Tibial artery (tissue), 4 donors: ENCODE measurements at regions not wholly inside any gene's neighbourhood (a gene's known extent, or its start where the extent isn't known, plus 50 kb on each side); places are given as distances from the start of the nearest gene placed in this dataset.

Experiments used
- DNase-seq, 2 donors: peaks; one replicate each; pipeline ENCODE4 v3.0.0-alpha.2; 2019
- H3K27ac ChIP-seq, 2 donors: fragments of 200-600 bp; sonication (generic) in 1 of 2; 1 replicate in 1 of 2; 2 replicates in 1 of 2; pipeline ENCODE4 v1.5.1; 2018 to 2019; ENCODE audit warnings: mild to moderate bottlenecking in 1 of 2
- H3K27me3 ChIP-seq, 2 donors: fragments of 200-600 bp; sonication (generic) in 1 of 2; one replicate each; pipeline versions ENCODE4 v1.5.1 to v1.6.0; 2016 to 2019
- H3K36me3 ChIP-seq, 3 donors: fragments of 200-600 bp; sonication (generic) in 2 of 3; one replicate each; pipeline ENCODE4 v1.5.1; 2016 to 2019; ENCODE audit warnings: mild to moderate bottlenecking in 2 of 3
- H3K4me1 ChIP-seq, 4 donors: fragments of 200-600 bp; sonication (generic) in 2 of 4; 1 replicate in 3 of 4; 2 replicates in 1 of 4; pipeline ENCODE4 v1.5.1; 2016 to 2019
- H3K4me3 ChIP-seq, 2 donors: fragments of 200-600 bp; sonication (generic) in 1 of 2; 1 replicate in 1 of 2; 2 replicates in 1 of 2; pipeline ENCODE4 v1.5.1; 2018 to 2019; ENCODE audit warnings: mild to moderate bottlenecking in 2 of 2
- H3K9me3 ChIP-seq, 3 donors: fragments of 200-600 bp; sonication (generic) in 1 of 3; one replicate each; pipeline ENCODE4 v1.5.1; 2016 to 2019
- intact Hi-C: fragments of 100-400 bp; cut with DNase I; formaldehyde crosslinking; loops from one replicate; pipeline ENCODE4 v1.15.0; 2023; ENCODE audit warnings: low total_unique reads
- TF ChIP-seq, protein P1 (sequence below), 2 experiments: fragments of 200-600 bp in 1 of 2; fragments of 450-650 bp in 1 of 2; IDR thresholded peaks; one replicate each; pipeline ENCODE4 v1.5.1; 2017 to 2019; ENCODE audit warnings: antibody characterized with exemption in 2 of 2, mild to moderate bottlenecking in 1 of 2, moderate library complexity in 1 of 2

DNA sequence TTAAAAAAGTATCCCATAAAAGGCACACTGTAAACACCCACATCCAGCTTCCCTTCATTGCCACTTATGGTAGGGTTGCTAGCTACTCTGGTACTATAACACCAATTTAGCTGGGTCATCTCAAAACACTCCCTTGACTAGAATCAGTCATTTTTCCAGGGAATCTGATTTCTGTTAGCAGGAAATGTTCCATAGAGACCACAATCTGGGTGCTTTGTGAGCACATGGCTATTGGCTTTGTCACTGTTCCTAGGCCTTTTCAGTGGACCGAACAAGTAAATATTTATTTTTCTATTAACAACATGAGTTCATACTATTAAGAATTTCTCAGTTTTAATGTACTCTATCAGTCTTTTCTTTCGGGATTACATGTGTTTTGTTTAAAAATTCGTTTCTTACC lies 404.7 kb upstream of the GNPDA2 start:
- H3K27ac ChIP-seq = no peak overlapping the region
- intact Hi-C loops = no loop called here

DNA sequence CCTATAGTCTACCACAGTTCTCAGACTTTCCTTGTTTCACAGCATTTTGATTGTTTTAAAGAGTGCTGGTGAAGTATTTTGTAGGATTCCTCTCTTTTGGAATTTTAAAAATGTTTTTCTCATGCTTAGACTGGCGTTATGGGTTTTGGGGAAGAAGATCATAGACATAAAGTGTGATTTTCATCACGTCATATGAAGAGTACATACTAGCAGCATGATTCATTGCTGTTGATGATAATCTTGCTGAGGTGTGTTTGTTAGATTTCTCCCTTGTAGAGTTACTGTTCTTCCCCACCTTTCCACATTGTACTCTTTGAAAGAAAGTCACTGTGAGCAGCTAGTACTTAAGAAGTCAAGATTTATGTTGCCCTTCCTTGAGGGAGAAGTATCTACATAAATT lies 396.1 kb upstream of the GNPDA2 start:
- Histone ChIP-seq H3K4me3 (no peak overlapping the region), H3K27ac (no peak overlapping the region), H3K27me3 (no peaks in the 10 kb centered on the region), H3K4me1 (no peaks in the 10 kb centered on the region), H3K36me3 (no peaks in the 10 kb centered on the region), H3K9me3 (no peaks in the 10 kb centered on the region)
- DNase-seq = no peak
- TF ChIP-seq, protein P1, sequence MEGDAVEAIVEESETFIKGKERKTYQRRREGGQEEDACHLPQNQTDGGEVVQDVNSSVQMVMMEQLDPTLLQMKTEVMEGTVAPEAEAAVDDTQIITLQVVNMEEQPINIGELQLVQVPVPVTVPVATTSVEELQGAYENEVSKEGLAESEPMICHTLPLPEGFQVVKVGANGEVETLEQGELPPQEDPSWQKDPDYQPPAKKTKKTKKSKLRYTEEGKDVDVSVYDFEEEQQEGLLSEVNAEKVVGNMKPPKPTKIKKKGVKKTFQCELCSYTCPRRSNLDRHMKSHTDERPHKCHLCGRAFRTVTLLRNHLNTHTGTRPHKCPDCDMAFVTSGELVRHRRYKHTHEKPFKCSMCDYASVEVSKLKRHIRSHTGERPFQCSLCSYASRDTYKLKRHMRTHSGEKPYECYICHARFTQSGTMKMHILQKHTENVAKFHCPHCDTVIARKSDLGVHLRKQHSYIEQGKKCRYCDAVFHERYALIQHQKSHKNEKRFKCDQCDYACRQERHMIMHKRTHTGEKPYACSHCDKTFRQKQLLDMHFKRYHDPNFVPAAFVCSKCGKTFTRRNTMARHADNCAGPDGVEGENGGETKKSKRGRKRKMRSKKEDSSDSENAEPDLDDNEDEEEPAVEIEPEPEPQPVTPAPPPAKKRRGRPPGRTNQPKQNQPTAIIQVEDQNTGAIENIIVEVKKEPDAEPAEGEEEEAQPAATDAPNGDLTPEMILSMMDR (IDR thresholded peaks at IDR 0.05) = no peak
- intact Hi-C loops = no loop called here

More for the DNA sequence above, 404.7 kb upstream of the GNPDA2 start:
- Histone ChIP-seq H3K27me3 (no peaks in the 10 kb centered on the region), H3K4me1 (no peaks in the 10 kb centered on the region), H3K36me3 (no peaks in the 10 kb centered on the region), H3K4me3 (no peak overlapping the region), H3K9me3 (no peaks in the 10 kb centered on the region)
- no peak for DNase-seq
- TF ChIP-seq, protein P1 (IDR thresholded peaks at IDR 0.05) = no peak

DNA sequence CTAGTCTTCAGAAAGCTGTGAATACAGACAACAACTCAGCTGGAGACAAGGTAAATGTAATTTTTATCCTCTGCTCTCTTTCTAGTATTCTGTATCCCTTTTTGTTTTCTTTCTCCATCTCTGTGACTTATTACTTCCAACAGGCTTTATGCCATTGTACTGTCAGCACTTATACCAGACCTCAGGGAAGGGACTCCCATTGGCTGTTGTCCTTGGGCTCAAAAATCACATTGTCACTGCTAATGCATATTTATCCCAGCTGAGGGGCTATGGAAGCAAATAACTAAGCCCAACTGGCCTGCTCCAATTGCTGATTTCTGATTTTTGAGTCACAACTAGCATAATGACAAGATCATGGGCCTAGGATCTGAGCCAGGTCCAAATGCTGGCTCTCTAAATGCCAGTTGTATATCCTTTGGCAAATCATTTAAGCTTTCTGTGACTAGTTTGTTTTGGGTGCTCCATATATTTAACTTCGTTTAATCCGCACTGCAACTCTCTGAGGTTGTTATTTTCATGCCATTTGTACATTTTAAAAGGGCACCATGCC lies 395.1 kb upstream of the GNPDA2 start:
- no peaks in the 10 kb centered on the region for H3K27me3 ChIP-seq
- H3K9me3 ChIP-seq = no peaks in the 10 kb centered on the region
- H3K36me3 ChIP-seq = no peaks in the 10 kb centered on the region
- no peak overlapping the region for H3K4me3 ChIP-seq
- no peak overlapping the region for H3K27ac ChIP-seq
- no peaks in the 10 kb centered on the region for H3K4me1 ChIP-seq
- intact Hi-C loops = no loop called here
- TF ChIP-seq, protein P1 (IDR thresholded peaks at IDR 0.05) = no peak
- no peak for DNase-seq

DNA sequence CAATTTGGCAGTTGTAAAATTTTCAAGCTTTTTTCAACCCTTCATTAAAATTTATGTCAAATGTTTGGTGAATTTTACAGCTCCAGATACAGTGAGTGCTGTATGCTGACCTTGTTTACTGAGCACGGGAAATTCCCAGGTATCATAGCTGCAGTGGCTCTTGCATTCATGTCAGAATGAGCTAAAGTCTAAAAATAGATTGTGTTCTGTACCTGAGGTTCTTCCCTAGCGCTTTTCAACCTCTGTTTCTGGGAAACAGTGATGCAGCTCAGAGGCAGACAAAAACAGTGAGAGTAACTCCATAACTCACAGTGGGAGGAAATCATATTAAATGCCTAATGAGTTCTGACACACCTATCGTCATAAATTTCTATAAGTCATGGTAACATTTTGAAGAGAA lies 393.8 kb upstream of the GNPDA2 start:
- Histone ChIP-seq H3K27me3 (no peaks in the 10 kb centered on the region), H3K9me3 (no peaks in the 10 kb centered on the region), H3K36me3 (no peaks in the 10 kb centered on the region), H3K27ac (no peak overlapping the region), H3K4me1 (no peaks in the 10 kb centered on the region), H3K4me3 (no peak overlapping the region)
- TF ChIP-seq, protein P1 (IDR thresholded peaks at IDR 0.05) = no peak
- DNase-seq = no peak
- intact Hi-C loops = no loop called here

DNA sequence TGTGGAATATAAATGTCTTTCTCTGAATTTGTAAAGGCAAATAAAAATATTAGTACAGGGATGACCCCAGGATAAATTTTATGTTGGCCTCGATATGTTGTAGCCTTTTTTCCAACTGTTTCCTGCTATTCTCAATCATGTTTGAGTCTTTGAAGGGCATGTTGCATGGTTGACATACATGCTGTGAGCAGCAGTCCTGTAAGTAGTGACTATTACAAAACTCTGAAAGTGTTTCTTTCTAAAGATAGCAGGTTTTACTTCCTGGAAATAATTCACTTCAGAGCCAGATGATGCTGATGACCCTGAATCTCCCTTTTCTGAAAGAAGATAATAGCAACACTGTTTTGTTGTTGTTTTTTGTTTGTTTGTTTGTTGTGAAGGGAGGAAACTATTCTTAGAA lies 393.0 kb upstream of the GNPDA2 start:
- Histone ChIP-seq H3K4me1 (no peaks in the 10 kb centered on the region), H3K27me3 (no peaks in the 10 kb centered on the region), H3K4me3 (no peak overlapping the region), H3K9me3 (no peaks in the 10 kb centered on the region), H3K36me3 (no peaks in the 10 kb centered on the region), H3K27ac (no peak overlapping the region)
- intact Hi-C loops = no loop called here
- TF ChIP-seq, protein P1 (IDR thresholded peaks at IDR 0.05) = no peak
- DNase-seq = no peak

DNA sequence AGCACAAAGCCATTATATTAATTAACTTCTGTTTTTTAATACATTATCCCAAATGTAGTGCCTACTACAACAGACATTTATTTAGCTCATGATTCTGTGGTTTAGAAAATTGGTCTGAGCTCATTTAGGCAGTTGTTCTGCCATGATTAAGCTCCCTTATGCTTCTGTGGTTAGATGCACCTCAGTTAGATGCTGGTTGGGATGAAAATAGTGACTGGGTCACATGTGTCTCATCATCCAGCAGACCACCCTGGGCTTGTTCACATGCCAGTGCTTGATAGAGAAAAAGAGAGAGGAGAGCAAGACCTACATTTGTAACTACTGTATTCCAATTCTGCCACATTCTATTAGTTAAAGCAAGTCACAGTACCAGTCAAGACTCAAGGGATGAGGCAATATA lies 376.4 kb upstream of the GNPDA2 start:
- no peak overlapping the region for H3K4me3 ChIP-seq
- no peak for DNase-seq
- TF ChIP-seq, protein P1 (IDR thresholded peaks at IDR 0.05) = no peak
- no peaks in the 10 kb centered on the region for H3K36me3 ChIP-seq
- no peaks in the 10 kb centered on the region for H3K9me3 ChIP-seq
- intact Hi-C loops = no loop called here
- H3K4me1 ChIP-seq = no peaks in the 10 kb centered on the region
- no peaks in the 10 kb centered on the region for H3K27me3 ChIP-seq
- no peak overlapping the region for H3K27ac ChIP-seq
